HG03039 (cell line): ENCODE measurements at regions not wholly inside any gene's neighbourhood (a gene's known extent, or its start where the extent isn't known, plus 50 kb on each side); places are given as distances from the start of the nearest gene placed in this dataset.
"Not testable (repeated sequence)": the region's sequence is repeated elsewhere in the genome, so short reads cannot be mapped to it uniquely, and the experiment has no call there.

Experiments used
- ATAC-seq: cut with Tn5 transposase; IDR thresholded peaks from one replicate; pipeline ENCODE4 v1.9.1; 2021; ENCODE audit warnings: mild to moderate bottlenecking, moderate library complexity; ENCODE audit not compliant: unreplicated experiment

DNA sequence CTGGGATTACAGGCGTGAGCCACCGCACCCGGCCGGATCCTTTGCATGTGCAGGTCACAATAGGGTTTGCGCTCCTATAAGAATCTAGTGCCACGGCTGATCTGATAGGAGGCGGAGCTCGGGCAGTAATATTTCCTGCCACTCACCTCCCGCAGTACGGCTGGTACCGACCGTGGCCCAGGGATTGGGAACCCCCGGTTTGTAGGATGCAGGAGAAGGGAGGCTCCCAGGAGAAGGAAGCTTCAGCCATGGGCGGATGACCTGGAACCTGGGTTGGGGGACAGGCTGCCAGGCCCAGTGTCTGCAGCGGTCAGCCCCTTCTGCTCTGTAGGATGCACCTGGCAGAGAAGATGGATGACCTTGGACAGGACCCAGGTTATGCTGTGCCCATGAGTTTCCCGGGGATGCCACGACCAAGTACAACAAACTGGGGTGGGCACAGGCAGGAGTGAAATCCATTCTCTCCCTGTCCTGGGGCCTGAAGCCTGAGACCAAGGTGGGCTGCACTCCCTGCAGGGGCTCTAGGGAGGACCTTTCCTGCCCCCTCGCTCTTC is 818.9 kb downstream of the BRD1 start:
- no peak for ATAC-seq

DNA sequence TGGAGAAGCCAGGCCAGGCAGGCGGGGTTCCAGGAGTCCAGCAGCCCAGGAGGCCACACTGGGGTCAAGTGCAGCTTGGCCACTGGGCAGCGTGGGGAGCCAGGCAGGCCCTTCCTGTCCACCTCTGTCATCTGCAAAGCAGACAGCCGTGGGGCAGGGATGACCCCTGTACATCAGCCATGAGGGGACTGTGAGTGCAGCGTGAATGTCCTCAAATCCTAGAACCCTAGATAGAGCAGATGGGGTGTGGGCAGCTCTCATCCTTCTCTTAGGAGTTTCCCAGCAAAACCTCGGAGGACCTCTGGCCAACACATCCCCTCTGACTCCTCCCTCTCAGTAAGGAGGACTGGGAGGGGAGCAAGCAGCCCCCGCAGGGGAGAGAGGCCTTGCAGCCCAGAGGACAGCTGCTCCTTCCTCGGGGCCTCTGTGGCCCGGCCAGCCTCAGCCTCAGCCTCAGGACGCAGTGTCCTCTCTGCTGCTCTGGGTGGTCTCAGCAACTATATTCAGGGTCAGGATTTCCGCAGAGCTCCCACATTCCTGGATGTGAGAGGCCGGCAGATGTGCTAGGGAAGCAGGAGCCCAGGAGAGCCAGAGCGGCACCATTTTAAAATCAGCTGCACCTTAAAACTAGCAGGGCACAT is 820.5 kb downstream of the BRD1 start:
- no peak for ATAC-seq

DNA sequence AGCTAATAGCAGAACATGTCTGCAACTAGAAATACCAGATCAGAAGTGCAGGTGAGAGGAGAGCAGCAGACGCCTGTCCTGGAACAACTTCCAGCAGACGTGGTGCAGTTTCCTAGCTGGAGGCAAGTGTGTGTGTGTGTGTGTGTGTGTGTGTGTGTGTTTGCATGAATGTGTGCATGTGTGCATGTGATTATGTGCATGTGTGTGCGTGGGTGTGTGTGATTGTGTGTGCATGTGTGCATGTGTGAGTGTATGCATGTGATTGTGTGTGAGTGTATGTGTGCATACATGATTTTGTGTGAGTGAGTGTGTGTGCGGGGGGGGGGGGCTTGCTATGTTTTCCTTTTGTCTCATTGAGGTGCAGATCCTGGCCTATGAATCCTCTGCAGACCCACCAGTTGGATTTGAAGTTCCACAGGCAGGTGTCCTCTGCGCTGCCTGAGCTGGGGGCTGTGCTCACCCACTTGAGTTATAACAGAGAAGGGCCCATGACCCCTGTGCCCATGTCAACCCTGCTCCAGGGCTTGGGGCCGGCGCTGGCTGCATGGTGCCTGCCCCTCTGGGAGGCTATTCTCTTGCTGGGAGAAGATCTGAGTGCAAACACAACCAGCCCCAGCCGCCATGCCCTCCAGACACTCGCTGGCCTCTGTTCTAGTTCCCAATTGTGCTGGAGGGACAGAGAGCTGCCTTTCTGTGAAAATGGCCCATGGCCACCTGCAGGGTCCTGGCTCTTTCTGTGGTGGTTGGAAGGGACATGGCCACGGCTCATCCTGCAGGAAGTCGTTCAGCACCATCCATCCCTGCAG is 821.3 kb downstream of the BRD1 start:
- no peak for ATAC-seq

DNA sequence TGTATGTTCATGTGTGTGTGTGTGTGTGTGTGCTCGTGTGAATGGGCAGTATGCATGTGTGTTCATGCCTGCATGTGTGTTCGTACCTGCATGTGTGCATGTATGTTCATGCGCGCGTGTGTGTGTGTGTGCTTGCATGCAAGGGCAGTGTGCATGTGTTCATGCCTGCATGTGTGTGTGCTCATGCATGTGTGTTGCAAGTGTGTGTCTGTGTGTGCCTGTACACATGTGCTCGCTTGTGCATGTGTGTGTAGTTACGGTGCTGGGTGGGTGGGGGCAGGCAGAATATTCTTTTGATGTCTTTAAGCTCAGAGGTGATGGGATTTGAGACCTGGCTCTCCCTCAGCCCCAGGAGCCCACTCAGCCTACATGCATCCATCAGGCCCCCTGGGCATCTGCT is 822.1 kb downstream of the BRD1 start:
- ATAC-seq = no peak

DNA sequence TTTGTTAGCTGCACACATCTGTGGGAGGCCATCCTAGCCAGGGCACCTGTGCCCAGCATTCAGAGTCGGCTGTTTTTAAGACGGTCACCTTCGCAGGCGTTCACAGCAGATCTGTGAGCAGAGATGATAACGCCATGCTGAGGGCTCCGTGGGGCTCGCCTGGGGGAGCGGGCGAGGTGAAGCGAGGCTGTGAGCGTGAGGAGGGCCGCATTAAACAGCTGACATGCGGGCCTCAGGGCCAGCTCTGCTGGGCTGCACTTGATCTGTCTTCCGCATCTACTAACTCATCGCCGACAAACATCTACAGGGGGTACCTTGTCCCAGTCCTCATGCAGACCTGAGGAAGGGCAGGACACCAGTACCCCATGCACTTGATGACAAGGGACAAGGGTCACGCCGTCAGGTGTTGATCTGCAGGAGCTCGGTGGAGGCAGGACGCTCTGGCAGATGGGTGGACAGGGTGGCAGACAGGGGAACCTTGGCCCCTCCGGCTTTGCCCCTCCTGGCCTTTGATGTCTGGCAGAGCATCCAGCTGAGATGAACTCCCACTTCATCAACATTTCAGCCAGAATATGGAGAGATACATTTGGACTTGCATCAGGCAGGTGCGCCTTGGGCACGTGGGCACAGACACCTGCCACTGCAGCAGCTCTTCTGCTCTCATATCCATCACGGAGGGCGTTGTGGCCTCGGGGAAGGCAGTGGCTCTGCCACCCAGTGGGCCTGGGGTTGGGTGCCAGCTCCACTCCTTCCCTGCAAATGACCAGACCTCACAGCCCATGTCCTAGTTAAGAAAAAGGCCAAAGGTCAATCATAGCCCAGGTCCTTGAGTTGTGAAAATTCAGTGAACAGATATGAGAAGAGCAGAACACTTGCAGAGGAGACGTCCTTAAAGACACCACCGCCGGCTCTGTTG is 822.9 kb downstream of the BRD1 start:
- ATAC-seq = no peak

DNA sequence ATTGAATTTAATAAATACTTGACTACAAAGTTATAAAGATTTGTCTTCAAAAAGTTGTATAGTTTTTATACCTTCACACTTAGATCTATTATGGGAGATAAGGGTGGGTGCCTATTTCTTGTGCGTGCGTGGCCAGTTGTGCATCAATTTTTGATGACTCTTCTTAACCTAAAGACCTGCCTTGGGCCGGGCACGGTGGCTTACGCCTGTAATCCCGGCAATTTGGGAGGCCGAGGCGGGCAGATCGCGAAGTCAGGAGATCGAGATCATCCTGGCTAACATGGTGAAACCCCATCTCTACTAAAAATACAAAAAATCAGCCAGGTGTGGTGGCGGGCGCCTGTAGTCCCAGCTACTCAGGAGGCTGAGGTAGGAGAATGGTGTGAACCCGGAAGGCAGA is 830.1 kb downstream of the BRD1 start:
- not testable (repeated sequence) for ATAC-seq

DNA sequence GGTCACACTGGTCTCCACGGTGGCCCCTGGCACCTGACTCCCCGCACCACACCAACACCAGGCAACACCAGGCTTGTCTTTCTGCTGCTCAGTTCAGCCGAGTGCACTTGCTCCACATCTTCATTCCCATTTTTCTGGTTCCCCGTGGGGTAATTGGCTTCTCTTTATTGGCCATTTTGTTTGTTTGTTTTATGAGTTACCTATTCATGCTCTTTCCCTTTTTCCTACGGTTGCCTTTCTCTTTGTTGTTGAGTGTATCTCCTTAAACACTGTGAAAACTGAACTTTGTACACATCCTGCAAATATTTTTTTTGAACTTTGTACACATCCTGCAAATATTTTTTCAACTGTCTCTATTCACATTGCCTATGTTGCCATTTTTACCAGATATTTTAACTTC is 834.0 kb downstream of the BRD1 start:
- no peak for ATAC-seq

DNA sequence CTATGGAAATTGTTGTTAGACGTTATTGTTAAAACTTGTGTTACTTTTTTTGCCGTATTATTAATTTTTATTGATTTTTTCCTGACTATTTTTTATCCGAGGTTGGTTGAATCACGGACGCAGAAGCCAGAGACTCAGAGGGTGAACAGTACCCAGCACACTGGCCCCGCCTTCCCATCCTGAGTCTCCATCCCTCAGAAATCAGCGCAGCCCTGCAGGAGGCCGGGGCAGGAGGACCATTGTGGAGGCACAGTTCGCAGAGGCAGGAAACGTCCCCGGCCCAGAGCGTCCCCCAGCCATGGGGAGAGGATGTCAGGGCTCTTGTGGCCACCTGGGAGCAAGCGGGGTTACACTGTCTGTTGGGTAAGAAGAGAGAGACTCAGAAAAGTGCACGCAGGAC is 843.0 kb downstream of the BRD1 start:
- no peak for ATAC-seq

DNA sequence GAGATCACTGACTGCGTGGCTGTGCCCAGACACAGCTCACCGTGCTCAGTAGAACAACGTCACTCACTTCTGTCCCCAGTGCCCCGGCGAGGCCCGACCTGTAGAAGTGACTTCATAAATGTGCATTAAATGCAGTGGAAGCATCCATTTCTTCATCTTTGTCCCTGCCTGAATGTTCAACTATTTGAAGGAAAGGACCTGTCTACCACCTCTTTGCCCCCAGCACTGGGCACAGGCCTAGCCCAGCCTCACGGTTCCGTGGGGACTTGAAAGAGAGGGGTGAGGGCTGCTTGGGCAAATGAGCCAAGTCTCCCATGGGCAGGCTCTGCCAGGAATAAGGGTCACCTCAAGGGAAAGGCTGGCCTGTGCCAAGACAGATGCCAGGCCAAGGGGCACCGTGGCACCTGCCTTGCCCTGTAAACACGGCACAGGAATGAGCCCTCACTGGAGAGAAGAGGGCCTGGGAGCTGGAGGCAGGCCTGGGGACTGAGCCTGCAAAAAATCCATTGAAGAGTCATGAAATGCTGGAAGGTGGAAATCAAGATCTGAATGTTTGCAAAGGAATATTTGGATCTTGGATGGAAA is 845.3 kb downstream of the BRD1 start:
- ATAC-seq = no peak

DNA sequence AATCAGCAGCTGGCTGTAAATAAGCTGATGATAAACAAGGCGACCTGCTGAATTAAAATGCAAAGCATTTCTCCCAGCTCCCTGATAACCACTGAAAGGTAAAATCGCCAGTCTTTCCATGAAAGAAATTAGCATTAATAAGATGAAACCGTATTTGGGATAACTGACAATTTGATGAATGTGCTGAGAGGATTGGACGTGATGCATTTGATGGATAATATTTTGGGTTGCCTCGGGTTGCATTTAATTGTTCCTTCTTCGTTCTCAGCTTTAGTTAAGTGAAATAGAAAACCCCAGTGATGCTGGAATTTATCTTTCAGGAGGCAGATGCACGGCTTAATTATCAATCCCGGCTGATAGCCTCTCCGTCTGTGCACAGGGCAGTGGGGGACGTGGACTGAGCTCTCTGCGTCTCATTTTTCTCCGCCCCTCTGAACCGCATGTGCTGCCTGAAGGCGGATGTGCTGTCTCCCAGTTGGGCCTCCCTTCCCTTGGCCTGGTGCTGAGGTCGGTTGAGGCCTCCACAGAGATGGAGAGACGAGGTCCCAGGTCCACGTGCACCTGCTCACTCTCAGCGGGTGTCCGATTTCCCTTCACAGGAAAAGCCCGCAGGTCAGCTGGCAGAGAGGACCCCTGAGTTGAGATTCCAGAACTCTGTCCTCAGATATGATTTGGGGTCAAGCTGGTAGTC is 846.2 kb downstream of the BRD1 start:
- ATAC-seq = no peak

DNA sequence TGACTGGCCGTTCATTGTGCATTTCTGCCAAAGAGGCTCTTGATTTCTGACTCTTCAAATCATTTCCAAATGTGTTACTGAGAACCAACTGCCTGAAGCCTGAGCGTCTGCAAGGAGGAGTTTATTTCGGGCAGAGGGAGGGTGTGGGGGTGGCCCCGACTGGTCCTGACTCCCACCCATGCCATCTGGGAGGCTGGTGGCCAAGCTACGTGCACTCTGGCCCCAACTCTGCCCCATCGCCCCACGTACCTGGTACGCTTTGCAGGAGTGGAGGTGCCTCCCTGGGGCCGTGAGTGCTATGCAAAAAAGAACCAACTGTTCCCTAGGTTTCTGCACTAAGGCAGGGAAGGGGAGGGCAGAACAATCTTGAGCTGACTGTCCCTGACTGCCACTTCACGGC is 846.8 kb downstream of the BRD1 start:
- no peak for ATAC-seq

DNA sequence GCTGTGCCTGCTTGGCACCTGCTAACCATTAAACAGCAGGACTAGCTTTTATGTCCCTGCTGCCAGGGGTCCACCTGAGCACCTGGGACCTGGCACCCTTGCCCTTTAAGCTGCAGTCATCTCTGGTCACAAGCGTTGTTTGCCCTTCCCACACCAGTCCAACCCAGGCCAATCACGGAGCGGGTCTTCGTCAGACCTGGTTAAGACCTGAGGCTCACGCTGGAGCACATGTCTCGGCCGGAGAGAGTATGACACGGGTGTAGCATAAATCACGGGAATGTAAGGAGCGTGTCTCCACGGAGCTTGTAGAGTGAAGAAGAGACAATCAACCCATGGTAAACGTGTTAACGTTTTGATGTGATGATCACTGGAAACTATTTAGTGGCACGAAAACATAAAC is 847.3 kb downstream of the BRD1 start:
- ATAC-seq = no peak

DNA sequence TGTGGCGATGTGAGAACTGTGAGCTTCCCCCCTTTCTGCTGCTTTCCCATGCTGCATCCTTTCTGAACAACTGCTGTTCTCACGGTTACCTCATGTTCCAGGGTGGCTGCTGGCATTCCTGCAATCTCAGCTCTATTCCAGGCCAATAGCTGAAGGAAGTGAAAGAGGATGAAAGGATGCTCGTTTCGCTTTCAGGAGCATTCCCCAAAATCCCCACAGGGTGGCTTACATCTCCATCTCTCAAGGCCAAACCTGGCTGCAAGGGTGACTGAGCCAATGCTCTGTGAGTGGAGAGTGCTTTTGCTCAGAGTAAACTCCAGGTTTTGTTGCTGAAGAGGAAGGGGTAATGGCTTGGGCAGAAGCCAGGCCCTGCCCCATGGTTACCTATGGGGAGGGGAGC is 848.2 kb downstream of the BRD1 start:
- no peak for ATAC-seq

DNA sequence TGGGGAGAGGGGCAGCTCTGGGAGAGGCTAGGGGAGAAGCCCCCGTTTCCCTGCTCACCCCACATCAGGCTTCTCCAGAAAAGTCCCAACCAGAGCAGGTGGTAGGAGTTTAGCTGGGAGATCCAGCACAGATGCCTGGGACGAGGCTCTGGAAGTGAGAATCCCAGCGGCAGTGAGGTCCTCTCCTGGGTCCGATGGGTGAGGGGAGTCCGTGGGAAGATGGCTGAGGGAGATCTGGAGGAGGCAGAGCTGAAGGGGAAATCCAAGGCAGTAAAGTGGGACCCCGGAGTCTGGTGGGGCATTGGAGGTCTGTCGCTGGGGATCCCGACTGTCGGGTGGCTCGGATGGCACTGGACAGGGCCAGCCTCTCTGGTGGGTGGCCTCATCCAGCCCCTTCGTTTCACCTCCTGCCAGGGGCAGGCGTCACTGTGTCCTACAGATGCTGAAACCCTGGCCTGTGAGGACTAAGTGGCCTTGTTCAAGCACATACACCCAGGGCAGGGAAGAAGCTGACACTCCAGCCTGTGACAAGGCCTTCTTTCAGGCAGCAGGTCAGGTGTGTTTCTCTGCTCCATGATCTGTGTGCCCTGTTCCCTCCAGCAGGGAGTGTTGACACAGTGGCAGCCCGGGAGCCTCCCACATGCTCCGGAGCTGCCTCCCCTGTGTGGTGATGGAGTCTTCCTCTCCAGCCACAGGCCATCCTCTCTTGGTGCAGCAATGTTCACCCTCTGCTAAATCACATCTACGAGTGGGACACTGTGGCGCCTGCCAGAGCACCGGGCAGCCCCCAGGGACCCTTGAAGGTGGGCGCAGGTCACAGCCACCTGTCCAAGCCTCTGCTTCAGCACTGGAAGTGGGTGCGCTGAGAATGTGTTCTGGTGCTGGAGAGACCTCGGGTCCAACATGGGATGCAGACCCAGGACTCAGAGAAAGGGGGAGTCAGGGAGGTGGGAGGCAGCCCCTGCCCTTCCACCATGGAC is 850.8 kb downstream of the BRD1 start:
- no peak for ATAC-seq

DNA sequence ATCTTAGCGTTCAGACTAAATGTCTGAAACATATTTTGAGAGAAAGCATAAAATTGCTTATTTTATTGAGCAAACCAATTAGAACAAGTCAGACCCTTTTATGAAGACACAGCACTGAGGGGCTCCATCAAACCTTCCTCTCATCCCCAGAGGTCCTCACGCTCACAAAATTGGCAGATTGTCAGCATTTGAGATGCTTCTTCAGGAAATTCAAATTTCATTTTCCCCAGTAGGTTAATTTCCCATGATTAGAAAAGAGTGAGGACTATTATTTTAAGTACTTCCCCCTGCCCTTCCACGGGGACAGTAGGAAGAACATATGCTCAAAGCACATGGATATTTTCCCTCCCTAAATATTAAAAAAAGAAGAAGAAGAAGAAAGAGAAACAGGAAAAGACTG is 851.8 kb downstream of the BRD1 start:
- no peak for ATAC-seq

DNA sequence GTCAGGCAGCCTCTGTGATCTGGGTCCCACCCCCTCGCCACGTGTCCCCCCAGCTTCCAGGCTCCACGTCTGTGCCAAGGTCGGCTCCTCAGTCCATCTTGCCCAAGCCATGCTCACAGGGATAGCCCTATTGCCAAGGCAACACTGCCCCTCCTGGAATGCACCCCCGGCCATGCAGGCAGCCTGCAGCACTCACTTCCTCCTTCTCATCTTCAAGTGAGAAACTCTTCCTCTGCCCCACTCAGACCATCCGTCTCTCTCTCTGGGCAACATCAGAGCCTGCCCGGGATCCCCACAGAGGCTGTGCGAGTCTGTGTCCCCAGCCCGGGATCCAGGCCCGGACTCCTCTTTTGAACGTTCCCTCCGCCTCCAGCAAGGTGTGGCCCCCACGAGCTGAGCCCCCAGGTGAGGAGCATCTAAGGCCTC is 852.3 kb downstream of the BRD1 start:
- ATAC-seq = no peak

DNA sequence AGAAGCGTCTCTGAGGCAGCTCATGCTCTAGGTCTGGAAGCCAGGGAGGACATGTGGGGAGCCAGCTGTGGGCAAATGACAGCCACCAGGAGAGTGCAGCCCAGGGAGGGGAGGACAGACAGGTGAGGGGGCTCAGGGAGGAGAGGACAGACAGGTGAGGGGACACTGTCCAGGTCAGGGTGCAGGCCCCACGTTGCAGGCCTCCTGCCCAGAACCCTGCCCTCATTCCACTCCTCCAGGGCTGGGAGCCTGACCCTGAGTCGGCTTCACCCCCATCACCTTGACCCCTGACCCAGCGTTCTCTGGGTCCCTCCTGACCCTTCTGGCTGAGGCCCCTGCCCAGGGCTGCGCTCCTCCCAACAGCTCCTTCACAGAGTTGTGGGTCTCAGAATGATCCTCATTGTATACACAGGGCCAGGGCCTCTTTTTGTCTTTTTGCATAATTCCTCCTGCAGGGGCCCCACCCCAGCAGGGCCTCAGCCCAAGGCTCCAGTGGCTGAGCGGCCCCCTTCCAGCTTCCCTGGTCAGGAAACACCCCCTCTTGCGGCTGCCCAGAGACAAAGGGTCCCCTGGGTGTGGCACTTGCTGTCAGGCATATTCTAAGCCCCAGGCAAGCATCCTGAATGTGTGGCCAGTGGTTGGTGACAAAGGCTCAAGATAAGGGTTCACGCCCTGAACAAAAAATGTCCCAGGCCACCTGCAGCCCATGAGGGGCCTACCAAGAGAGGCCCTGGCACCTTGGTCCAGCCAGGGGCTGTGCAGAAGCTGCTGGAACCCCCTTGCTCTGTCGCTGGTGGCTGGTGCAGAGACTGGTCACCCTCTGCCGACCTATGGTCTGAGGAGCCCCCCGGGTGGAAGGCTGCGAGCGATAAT is 853.0 kb downstream of the BRD1 start:
- ATAC-seq = no peak

DNA sequence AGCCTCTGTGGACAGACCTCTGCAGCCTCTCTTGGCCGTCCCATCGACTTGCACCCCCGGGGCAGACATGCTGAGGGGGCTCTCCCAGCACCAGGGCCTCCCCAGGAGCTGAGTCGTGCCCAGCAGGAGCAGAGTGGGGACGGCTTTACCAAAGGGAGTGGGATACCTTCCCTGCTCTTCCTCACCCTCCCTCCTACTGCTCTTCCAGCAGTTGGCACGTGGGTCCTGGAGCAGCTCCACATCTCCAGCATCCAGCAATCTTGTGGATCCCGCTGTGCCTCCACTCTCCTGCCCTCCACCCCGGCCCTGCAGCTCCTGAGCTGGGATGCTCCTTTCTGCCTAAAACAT is 854.0 kb downstream of the BRD1 start:
- ATAC-seq = no peak
